ENCODE measurements at regions not wholly inside any gene's neighbourhood (a gene's known extent, or its start where the extent isn't known, plus 50 kb on each side); places are given as distances from the start of the nearest gene placed in this dataset.

DNA sequence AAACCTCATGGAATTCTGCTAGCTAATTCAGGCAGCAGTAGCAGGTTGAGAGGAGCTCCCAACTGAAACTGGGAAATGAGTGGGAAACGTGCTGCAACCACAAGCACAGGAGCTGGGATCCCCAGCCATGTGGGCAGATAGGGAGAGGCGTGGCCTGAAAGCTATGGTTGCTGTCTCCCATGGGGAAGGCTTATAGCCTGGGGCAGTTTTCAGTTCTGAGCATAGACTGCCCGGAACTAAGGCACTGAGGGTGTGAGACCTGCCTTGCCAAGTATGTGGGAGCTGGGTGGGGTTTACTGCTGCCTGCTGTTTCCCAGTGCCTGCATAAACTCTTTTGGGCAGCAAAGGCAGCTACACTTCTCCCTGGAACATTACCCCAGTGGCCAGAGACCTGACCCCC lies 229.5 kb downstream of the TUSC7 start:
- DNase-seq: no peak

DNA sequence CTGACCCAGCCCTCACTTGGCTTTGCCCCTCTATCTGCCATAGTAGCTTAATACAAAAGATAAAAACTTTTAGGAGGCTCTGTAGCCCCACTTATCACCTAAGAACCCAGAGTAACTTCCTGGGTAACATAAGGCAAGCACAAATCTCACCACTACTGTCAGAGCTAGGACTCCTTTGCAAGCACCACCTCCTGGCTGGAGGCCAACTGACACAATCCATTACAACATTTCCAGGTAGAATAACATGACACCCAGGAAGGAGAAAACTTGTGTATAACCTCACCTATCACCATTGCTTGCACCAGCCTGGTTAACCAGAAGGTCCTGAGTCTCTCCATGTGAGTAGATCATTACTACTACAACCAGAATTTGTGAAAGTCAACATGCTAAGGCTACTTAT lies 230.0 kb downstream of the TUSC7 start:
- DNase-seq: no peak

DNA sequence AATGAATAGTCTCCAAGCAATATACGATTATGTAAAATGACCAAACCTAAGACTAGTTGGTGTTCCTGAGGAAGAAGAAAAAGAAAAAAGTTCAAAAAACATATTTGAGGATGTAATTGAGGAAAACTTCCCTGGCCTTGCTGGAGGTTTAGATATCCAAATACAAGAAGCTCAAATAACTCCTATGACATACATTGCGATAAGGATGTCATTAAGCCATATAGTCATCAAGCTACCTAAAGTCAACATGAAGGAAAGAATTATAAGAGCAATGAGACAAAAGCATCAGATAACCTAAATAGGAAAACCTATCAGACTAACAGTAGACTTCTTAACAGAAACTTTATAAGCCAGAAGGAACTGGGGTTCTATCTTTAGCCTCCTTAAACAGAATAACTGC lies 231.1 kb downstream of the TUSC7 start:
- no peak for DNase-seq

DNA sequence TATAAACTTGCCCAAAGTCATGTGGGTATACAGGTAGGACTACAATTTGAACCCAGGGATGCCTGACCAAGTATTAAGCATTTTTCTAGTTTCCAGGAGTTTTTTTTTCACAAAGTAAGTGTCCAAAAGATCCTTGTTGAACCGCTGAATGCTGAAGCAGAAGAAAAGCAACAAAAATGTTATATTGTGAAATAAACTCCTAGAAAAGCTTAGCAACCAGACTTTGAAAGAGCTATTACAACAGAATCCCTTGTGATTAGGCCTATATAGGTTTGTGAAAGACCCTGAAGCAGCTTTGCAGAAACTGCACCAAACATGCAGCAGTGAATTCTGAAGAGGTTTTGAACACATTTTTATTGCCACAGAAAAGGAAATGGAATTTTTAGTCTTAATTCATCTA lies 236.8 kb downstream of the TUSC7 start:
- DNase-seq: no peak

DNA sequence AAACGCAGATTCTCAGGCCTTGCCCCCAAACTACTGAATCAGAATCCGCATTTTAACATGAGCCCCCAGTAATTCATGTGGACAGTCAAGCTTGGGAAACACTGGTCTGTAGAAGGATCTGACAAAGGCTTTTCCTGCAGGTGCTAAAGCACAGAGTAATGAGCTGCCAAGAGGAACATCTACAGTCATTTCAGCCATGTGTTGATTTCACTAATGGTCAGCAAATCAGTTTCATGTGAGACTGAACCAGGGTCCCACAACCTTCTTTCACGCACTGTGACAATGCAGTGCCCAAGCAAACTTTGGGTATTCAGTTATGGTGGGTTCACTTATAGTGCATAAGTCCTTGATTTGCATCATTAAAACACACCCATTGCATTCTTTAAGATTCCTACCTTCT lies 237.6 kb downstream of the TUSC7 start:
- DNase-seq: no peak

DNA sequence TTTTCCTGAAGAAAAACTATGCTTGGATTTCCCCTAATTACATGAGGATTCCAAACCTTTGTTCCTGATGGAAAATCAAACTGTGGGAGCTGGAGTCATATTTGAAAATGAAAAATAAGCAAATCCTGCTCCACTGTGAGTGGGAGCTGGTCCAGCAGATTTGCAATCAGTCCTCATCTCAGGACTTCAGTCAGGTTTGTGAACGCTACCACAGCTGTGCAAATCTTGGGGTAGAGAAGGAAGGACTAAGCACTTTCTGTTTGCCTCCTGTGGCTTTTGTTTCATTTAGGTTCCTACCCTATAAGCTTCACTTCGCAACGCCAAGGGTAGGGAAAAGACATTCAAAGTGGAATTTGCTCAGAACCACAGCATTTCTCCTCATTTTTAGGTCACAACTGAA lies 238.2 kb downstream of the TUSC7 start:
- no peak for DNase-seq

DNA sequence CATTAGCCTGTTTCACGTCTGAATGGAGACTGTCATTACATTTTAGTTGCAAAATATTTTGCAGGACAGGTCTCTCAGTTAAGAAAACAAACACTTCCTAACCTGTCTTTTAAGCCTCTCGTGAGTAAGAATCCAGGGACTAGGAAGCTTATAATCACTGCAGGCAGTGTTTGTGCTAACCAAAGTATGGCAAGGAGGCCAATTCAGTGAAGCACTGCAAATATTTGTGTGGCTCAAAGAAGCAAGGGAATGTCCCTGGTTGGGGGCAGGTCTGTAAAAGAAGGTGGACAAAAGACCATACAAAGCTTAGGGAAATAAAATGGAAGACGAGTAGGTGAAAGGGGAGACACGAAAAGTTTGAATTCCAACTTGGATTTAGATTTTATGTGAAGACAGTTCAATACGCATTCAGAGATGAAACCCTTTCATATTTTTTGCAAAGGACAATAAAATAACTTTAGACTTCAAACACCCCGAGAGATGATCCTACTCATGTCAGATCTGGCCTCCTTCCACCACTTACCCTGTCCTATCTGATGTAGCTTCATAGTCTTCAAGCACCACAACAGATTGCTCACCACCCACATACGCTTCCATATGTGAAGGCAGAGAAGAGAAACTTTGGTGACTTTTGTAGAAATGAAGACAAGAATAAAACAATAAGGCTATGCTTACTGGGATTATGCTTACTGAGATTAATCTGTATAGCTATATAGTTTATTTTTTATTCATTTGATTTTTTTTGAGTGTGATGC lies 240.9 kb downstream of the TUSC7 start:
- DNase-seq: no peak

DNA sequence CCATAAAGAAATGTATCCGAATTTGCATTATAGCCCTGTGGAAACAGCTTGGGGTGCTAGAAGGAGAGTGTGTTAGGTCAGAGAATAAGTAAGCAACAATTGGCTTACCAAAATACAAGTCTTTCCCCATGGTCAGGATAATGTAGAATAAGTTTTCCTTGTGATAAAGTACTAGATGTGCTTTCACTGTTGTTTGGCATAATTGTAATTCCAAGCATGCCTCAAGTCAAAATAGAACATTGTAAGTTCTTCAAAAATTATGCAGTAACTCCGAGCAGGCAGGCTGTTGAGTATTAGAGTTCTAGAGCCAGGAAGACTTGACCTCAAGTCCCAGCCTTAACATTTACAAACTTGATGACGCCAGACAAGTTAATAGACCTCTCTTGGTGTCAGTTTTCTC lies 242.0 kb downstream of the TUSC7 start:
- no peak for DNase-seq

DNA sequence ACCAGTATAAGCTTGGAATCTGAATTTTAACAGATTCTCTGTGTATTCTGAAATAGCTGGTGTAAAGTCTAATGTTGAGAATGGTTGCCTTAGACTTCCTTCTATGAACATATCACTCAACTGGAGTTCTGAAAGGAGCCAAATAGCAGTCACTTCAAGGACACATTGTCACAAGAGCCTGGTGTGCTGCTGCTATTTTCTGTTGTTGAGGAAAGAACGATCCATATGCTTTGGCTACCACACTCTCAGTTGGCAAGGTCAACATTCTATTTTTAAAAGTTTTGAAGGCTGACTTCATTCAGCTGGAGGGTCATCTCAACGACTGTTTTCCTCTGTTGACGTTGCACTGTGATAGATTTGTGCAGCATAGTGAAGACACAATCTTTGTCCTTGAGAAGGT lies 248.7 kb downstream of the TUSC7 start:
- no peak for DNase-seq

DNA sequence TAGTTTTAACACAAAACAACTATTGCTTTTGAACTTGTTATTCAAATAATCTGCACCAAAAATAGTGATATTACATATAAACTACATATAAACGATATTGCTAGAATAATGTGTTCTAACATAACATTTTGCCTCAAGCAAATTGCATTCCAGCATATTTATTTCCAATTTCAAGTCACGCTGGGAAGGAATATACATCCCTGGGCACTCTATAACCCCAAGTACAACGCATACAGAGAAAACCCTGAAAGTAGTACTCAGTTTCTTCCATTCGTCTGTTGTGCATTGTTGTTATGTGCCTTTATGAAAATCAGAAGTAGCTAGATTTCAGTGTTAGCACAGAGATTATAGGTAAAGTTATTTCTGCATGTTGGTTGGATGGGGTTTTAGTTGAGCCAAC lies 251.5 kb downstream of the TUSC7 start:
- no peak for DNase-seq

DNA sequence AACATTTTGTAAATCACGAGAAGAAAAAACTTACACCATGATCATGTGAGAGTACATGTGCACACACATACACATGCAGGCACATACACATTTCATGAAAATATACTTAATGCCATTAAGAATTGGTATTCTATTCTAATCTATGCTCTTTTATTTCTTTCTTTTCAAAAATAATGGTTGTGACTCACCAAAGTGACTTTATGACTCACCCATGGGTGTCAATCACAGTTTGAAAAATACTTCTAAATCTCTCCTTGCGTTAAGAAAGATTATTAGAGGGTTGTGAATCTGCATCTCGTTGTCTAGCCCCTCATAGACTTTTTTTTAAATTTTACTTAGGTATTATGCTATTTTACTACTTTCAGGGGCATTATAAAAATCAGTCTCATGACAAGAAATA lies 254.2 kb downstream of the TUSC7 start:
- no peak for DNase-seq

DNA sequence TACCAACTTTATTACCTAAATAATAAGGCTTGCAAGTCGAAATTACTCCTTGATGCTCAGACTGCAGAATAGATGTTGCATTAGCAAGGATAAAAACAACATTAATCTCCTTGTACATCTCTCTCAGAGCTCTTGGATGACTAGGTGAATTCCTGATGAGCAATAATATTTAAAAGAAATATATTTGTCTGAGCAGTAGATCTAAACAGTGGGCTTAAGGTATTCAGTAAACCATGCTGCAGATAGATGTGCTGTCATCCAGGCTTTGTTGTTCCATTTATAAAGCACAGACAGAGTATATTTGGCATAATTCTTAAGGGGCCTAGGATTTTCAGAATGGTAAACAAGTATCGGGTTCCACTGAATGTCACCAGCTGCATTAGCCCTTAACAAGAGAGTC lies 257.1 kb downstream of the TUSC7 start:
- DNase-seq: no peak

DNA sequence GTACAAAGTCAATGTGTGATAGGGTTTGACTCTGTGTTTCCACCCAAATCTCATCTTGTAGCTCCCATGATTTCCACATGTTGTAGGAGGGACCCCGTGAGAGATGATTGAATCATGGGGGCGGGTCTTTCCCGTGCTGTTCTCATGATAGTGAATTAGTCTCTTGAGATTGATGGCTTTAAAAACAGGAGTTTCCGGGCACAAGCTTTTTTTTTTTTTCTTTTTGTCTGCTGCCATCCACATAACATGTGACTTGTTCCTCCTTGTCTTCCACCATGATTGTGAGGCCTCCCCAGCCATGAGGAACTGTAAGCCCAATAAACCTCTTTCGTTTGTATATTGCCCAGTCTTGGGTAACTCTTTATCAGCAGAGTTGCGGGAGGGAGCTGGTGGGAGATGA lies 259.6 kb downstream of the TUSC7 start:
- DNase-seq: no peak

DNA sequence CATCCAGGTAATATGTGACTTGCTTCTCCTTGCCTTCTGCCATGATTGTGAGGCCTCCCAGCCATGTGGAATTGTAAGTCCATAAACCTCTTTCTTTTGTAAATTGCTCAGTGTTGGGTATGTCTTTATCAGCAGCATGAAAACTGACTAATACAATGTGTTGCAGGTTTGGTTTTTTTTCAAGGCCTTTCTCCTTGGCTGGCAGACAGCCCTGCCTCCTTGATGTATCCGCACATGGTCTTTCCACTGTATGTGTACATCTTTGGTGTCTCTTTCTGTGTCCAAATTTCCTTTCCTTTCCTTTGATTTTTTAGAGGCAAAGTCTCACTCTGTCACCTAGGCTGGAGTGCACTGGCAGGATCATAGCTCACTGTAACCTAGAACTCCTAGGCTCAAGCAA lies 260.1 kb downstream of the TUSC7 start:
- no peak for DNase-seq

DNA sequence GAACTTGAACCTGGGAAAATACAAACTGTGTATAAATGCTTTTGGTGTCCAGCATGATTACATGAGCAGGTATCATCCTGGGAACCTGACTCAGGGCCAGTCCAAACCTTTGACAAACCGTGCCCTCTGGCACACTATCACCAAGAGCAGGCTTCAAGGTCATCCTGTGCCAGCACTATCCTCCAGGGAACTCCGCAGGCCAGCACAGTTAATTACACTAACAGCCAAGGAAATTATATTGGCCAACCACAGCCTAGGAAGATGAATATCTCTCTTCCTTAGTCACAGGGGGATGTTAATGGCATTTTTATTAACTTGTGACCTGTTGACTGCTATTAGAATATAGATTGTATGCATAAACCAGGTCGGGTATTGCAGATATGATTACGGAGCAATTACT lies 262.0 kb downstream of the TUSC7 start:
- no peak for DNase-seq

DNA sequence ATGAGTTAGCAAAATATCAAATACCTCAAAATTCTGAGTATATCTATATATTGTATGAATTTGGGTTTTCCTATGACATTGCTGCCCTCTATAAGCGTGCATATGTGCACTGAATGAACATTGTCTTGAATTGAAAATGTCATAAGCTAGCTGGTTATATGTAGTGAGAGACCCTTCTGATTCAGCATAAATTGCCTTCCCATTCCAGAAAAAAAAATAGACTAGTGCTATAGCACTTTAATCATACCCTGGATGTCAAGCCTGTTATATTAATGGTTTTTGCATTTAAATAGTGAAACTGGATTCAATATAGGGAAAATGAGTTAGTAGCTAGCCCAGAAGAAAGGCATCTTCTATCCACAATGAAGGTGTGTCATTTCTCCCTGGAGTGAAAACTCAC lies 265.1 kb downstream of the TUSC7 start:
- no peak for DNase-seq

DNA sequence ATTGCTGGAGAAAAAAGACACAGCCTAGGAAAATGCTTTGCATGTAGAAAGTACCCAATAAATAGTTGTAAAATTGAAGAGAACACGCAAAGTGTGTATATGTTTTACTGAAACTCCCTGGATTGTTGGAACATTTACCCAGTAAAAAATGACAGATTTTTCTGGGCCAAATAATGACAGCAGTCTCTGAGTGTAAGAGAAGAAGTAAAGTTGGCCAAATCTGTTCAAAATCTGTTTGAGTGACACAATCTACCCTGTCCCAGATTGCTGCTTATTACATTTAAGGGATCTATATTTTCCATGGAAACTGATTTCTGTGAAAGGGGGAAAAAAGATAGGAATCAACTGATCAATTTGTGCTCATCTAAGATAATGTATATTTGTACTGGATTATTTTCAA lies 267.9 kb downstream of the TUSC7 start:
- no peak for DNase-seq

DNA sequence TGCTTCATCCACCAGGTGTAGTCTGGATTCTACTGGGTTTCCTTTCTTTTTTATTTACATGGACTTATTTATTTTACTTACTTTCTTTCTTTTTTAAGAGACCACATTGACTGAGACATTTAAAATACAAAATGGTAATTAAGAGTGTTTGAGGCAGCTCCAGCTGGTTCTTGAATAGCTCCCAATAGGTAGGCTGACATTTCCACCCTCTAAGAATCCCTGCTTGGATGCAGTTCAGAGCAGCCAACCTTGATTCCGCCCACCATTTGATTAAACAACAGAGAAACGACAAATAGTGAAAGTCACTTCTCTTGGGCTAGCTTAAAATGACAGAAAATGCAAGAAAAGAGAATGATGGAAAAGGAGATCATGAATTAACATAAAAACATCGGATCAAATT lies 270.5 kb downstream of the TUSC7 start:
- DNase-seq: no peak

DNA sequence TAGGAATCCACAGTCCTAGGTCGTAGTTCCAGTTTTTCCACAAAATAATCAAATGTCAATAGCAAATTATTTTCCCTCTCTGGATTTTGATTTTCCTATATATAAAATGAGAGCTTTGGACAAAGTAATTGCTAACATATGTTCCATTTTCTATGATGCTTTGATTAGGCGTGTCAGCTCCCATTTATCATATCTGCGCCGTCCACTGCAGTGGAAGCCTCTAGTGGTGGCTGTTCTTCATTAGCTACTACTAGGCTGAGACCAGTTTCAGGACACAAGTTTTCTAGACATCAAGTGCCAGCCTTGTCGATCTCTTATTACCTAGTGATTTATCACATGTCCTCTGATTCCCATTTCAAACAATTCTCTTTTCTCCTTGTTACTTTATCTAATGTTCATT lies 271.5 kb downstream of the TUSC7 start:
- DNase-seq: no peak

DNA sequence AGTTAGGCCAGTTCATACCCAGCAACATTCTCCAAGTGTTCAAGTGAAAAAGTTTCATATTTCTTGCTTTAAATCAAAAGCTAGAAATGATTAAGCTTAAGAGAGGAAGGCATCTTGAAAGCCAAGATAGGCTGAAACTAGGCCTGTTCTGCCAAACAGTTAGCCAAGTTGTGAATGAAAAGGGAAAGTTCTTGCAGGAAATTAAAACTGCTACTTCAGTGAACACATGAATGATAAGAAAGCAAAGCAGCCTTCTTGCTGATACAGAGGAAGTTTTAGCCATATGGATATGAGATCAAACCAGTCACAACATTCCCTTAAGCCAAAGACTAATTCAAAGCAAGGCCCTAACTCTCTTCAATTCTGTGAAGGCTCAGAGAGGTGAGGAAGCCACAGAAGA lies 274.7 kb downstream of the TUSC7 start:
- no peak for DNase-seq

DNA sequence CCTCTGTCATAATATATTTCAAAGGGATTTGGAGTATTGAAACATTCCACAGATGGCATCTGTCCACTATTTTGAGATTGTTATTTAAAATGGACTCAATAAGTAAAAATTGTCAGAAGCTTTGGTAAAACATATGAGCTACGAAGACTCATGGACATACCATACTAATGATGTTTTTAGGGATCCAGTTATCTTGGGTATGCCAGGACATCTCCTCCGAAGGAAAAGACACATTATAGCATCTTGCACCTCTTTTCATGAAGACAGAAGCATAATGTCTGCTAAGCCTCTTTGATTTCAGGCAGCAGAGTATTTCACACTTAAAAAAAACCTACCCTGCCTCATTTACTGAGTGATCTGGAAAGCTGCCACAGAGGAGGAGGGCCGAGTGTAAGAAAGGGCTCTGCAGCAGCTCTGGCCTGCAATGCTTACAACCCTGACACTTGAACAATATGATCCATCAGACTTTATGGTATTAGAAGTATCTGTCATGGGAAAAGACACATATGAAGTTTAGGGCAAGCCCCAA lies 284.8 kb downstream of the TUSC7 start:
- DNase-seq: no peak

DNA sequence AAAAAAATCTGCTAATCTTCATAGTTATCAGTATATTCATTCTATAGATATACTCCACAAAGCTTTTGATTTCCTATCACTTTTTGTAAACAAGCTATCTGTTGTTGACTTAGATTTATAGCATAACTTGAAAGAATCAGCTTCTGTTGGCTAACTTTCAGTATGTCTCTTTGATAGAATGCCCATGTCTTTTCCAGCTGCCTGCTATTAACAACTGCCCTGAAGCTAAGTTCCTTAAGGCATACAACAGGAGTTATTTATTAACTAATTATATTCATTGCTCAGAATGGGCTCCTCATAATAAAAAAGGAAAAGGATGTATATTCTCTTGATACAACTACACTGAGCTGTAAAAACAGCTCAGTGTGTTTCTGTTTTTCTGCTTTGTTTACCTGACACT lies 293.9 kb downstream of the TUSC7 start:
- DNase-seq: no peak

DNA sequence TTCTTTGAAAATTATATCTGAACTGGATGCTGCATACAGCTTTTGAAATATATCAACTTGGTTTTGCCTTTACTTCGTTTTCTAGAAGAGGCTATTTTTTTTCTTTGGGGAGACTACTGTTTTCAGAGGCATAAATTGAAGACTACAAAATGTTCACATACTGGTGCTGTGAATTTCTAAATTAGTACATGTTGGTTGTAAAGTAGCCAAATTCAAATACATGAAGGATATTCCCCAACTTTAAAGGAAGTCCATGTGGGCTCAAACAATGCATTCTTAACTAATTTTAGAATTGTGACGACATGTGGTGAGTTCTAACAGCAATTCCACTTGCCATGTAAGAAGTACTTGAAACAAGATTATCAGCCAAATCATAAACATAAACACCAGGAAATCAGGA lies 295.7 kb downstream of the TUSC7 start:
- no peak for DNase-seq

DNA sequence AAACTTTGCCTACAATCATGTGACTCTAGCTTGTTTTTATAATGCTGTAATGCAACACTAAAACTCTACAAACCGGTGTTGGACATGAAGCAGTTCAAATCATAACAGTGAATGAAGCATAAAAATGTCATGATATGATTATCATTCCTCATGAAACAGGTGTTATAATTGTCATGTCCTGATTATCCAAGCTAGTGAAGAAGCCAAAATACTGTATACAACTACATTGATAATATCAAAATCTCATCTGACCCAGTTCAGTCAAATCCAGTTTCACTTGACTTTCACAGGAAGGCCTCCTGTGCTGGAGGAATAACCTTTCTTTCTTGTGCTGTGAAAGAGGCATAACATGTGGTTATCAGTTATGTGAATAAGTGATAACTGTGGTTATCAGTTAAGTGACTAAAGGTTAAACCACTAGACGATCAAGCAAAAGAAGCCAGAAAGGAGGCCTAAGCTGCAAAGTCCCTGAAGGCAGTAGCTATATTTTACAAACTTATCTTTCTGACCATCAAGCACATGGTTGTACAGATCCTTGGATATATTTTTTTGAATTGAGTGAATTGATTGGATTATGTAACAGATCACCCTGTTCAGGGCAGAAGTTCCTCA lies 296.4 kb downstream of the TUSC7 start:
- DNase-seq: no peak

DNA sequence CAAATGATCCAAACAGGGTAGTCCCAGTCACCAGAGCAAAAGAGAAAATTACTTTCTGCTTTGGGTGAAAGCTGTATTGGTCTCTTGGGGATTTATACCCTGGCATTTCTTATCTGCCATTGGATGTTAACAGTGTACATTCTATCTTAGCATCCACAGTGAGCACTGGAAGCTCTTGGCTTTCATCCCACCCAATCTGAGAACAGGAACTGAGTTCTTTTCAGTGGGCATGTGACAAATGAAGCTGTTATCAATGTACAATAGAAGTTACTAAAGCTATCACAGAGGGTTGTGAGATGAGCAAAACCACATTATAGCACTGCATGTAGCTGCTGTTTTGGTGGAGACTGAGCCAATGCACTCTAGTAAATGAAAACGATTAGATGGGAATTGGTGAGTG lies 300.7 kb downstream of the TUSC7 start:
- DNase-seq: no peak
